BJ (cell line): ENCODE measurements at regions not wholly inside any gene's neighbourhood (a gene's known extent, or its start where the extent isn't known, plus 50 kb on each side); places are given as distances from the start of the nearest gene placed in this dataset.

Source experiments
- CTCF ChIA-PET: fragments of 350-600 bp; formaldehyde crosslinking; extraction: SDS; loops from one replicate; lab custom pipeline; 2021; ENCODE audit warnings: antibody characterized with exemption, inconsistent platforms; lab: Yijun Ruan, JAX
- POLR2A ChIA-PET: fragments of 300-600 bp; sonication (Branson Sonifier 250); formaldehyde crosslinking; extraction: SDS; loops from one replicate; lab custom pipeline; 2021; ENCODE audit warnings: antibody characterized with exemption; lab: Charles Lee
- DNase-seq: peaks from one replicate; pipeline ENCODE4 v3.0.0-alpha.2; 2011; ENCODE audit warnings: low read depth
- H3K27me3 ChIP-seq: 2 replicates; pipeline ENCODE4 v1.6.0; 2011; ENCODE audit warnings: low read length; ENCODE audit not compliant: control insufficient read depth, insufficient read depth
- H3K36me3 ChIP-seq: 2 replicates; pipeline ENCODE4 v1.5.1; 2011; ENCODE audit warnings: low read length; ENCODE audit not compliant: control insufficient read depth, insufficient read depth
- H3K4me3 ChIP-seq: 2 replicates; pipeline ENCODE4 v1.5.1; 2011; ENCODE audit warnings: low read depth, mild to moderate bottlenecking, control low read depth, low read length
- CTCF ChIP-seq: IDR thresholded peaks from 2 replicates; pipeline ENCODE4 v1.5.1; 2011; ENCODE audit warnings: low read depth, mild to moderate bottlenecking, control low read depth, inconsistent platforms, low read length, moderate library complexity; ENCODE audit not compliant: insufficient read depth

GRCh38 chr12:107275530-107275929, 182.2 kb upstream of the CRY1 start:
- TF ChIP-seq CTCF, result no peak
- H3K36me3 ChIP-seq, result no peaks in the 10 kb centered on the region
- no peak overlapping the region for H3K4me3 ChIP-seq
- CTCF ChIA-PET, result no interaction called here
- POLR2A ChIA-PET, result interaction anchor here (0.6 kb wide), 1 partner anchor 341 kb away, joined by 3 read pairs; no protein-coding TSS in a partner anchor
- no peak for DNase-seq
- no peaks in the 10 kb centered on the region for H3K27me3 ChIP-seq

- CTCF ChIA-PET, result no interaction called here
- Histone ChIP-seq H3K27me3 (no peaks in the 10 kb centered on the region), H3K36me3 (no peaks in the 10 kb centered on the region), H3K4me3 (no peak overlapping the region)
- TF ChIP-seq CTCF, result no peak
- POLR2A ChIA-PET, result no interaction called here
- peak; percentile 0 for DNase-seq
These were observed 184.5 kb upstream of the CRY1 start for GRCh38 chr12:107277855-107278254.

- Histone ChIP-seq H3K27me3 (no peaks in the 10 kb centered on the region), H3K4me3 (no peak overlapping the region), H3K36me3 (no peaks in the 10 kb centered on the region)
- no peak for TF ChIP-seq CTCF
- ChIA-PET CTCF (no interaction called here), POLR2A (no interaction called here)
- DNase-seq, result no peak
These were observed 189.3 kb upstream of the CRY1 start for GRCh38 chr12:107282628-107283027.

- no peak for TF ChIP-seq CTCF
- CTCF ChIA-PET, result no interaction called here
- no peaks in the 10 kb centered on the region for H3K36me3 ChIP-seq
- H3K4me3 ChIP-seq, result no peak overlapping the region
- H3K27me3 ChIP-seq, result no peaks in the 10 kb centered on the region
- POLR2A ChIA-PET, result no interaction called here
- DNase-seq, result no peak
These were observed 190.3 kb upstream of the CRY1 start for GRCh38 chr12:107283652-107284051.

- Histone ChIP-seq H3K4me3 (no peak overlapping the region), H3K27me3 (no peaks in the 10 kb centered on the region), H3K36me3 (no peaks in the 10 kb centered on the region)
- TF ChIP-seq CTCF, result no peak
- ChIA-PET CTCF (no interaction called here), POLR2A (no interaction called here)
- DNase-seq, result no peak
These were observed 191.3 kb upstream of the CRY1 start for GRCh38 chr12:107284692-107285091.
